ENCODE measurements at regions not wholly inside any gene's neighbourhood (a gene's known extent, or its start where the extent isn't known, plus 50 kb on each side); places are given as distances from the start of the nearest gene placed in this dataset.

- no peak overlapping the region for H3K27ac ChIP-seq (ENCODE audit: low read length)
- no peaks in the 10 kb centered on the region for H4K20me1 ChIP-seq (ENCODE audit: insufficient read depth)
- no peaks in the 10 kb centered on the region for H3K9me2 ChIP-seq (ENCODE audit: insufficient read depth, low read length)
- no peak overlapping the region for H3K9ac ChIP-seq (ENCODE audit: low read length)
- no peaks in the 10 kb centered on the region for H3K36me3 ChIP-seq (ENCODE audit: insufficient read depth, low read length)
- no peaks in the 10 kb centered on the region for H3F3A ChIP-seq (ENCODE audit: insufficient read depth, low read length, poor library complexity, severe bottlenecking)
- H3K9me3 ChIP-seq (ENCODE audit: low read length): no peaks in the 10 kb centered on the region
- H3K27me3 ChIP-seq (ENCODE audit: insufficient read depth, low read depth, low read length): no peaks in the 10 kb centered on the region
- H3K79me2 ChIP-seq (replicated peaks; ENCODE audit: insufficient read depth, low read length): no peaks in the 10 kb centered on the region
- TF ChIP-seq POLR2AphosphoS5 (IDR thresholded peaks at IDR 0.05) (no peak), MXI1 (conservative IDR thresholded peaks at IDR 0.05; ENCODE audit: poor library complexity, severe bottlenecking) (no peak), RAD21 (conservative IDR thresholded peaks at IDR 0.05) (no peak), REST (IDR thresholded peaks at IDR 0.05; ENCODE audit: borderline replicate concordance) (no peak), CTCF (IDR thresholded peaks at IDR 0.05; ENCODE audit: poor library complexity, severe bottlenecking) (no peak), EP300 (conservative IDR thresholded peaks at IDR 0.05; ENCODE audit: poor library complexity, severe bottlenecking) (no peak), TAF1 (IDR thresholded peaks at IDR 0.05; ENCODE audit: low read depth) (no peak), EZH2 (IDR thresholded peaks at IDR 0.05; ENCODE audit: borderline replicate concordance, insufficient read depth, low read length, poor library complexity, severe bottlenecking) (no peak), SMC3 (conservative IDR thresholded peaks at IDR 0.05; ENCODE audit: poor library complexity) (no peak)
- no peak overlapping the region for H2AFZ ChIP-seq (ENCODE audit: low read depth, low read length)
- no peak overlapping the region for H3K4me3 ChIP-seq (ENCODE audit: low read length)
- no peak overlapping the region for H3K4me2 ChIP-seq (ENCODE audit: low read length)
These were observed 624.2 kb upstream of the GRIN3A start for GRCh38 chr9:102362470-102363132.

- Histone ChIP-seq H3K79me2 (replicated peaks; ENCODE audit: insufficient read depth, low read length) (no peaks in the 10 kb centered on the region), H3K27me3 (ENCODE audit: insufficient read depth, low read depth, low read length) (no peaks in the 10 kb centered on the region), H3K36me3 (ENCODE audit: insufficient read depth, low read length) (no peaks in the 10 kb centered on the region), H3K9me2 (ENCODE audit: insufficient read depth, low read length) (no peaks in the 10 kb centered on the region), H3K4me2 (ENCODE audit: low read length) (no peak overlapping the region), H2AFZ (ENCODE audit: low read depth, low read length) (no peak overlapping the region), H3K4me3 (ENCODE audit: low read length) (no peak overlapping the region), H3F3A (ENCODE audit: insufficient read depth, low read length, poor library complexity, severe bottlenecking) (no peaks in the 10 kb centered on the region), H3K27ac (ENCODE audit: low read length) (no peak overlapping the region), H4K20me1 (ENCODE audit: insufficient read depth) (no peaks in the 10 kb centered on the region), H3K9ac (ENCODE audit: low read length) (no peak overlapping the region), H3K9me3 (ENCODE audit: low read length) (no peaks in the 10 kb centered on the region)
- TF ChIP-seq MXI1 (conservative IDR thresholded peaks at IDR 0.05; ENCODE audit: poor library complexity, severe bottlenecking) (no peak), REST (IDR thresholded peaks at IDR 0.05; ENCODE audit: borderline replicate concordance) (no peak), EZH2 (IDR thresholded peaks at IDR 0.05; ENCODE audit: borderline replicate concordance, insufficient read depth, low read length, poor library complexity, severe bottlenecking) (no peak), POLR2AphosphoS5 (IDR thresholded peaks at IDR 0.05) (no peak), RAD21 (conservative IDR thresholded peaks at IDR 0.05) (no peak), SMC3 (conservative IDR thresholded peaks at IDR 0.05; ENCODE audit: poor library complexity) (no peak), CTCF (IDR thresholded peaks at IDR 0.05; ENCODE audit: poor library complexity, severe bottlenecking) (no peak), TAF1 (IDR thresholded peaks at IDR 0.05; ENCODE audit: low read depth) (no peak), EP300 (conservative IDR thresholded peaks at IDR 0.05; ENCODE audit: poor library complexity, severe bottlenecking) (no peak)
These were observed 622.4 kb upstream of the GRIN3A start for GRCh38 chr9:102360846-102361245.

All from neural cell (in vitro differentiated cells).